ENCODE measurements at regions not wholly inside any gene's neighbourhood (a gene's known extent, or its start where the extent isn't known, plus 50 kb on each side); places are given as distances from the start of the nearest gene placed in this dataset.
A peak's percentile ranks its signal among the peaks of the same experiment; 100 is the strongest.

GRCh38 chr14:43535231-43535838, 971.7 kb downstream of the FSCB start (continued):
- TF ChIP-seq NPAS2 (CRISPR knock-in tag; IDR thresholded peaks at IDR 0.05; ENCODE audit: borderline replicate concordance) (no peak), ZBED4 (CRISPR knock-in tag; IDR thresholded peaks at IDR 0.05; ENCODE audit: borderline replicate concordance) (no peak), SALL1 (CRISPR knock-in tag; IDR thresholded peaks at IDR 0.05) (no peak)

- Histone ChIP-seq H2AFZ (ENCODE audit: low read length) (no peak overlapping the region), H3K79me2 (ENCODE audit: insufficient read depth, low read length) (no peaks in the 10 kb centered on the region), H3K36me3 (replicated peaks in 1 of 2; ENCODE audit: control insufficient read depth in 1 of 2, insufficient read depth in 2 of 2, low read length in 2 of 2) (no peaks in the 10 kb centered on the region), H3K9ac (ENCODE audit: insufficient read depth, low read depth, low read length) (no peak overlapping the region), H3K27ac (ENCODE audit: extremely low read length, insufficient read depth, low read length) (no peak overlapping the region), H4K20me1 (ENCODE audit: insufficient read depth, low read length) (no peaks in the 10 kb centered on the region), H3K4me3 (replicated peaks in 1 of 3; ENCODE audit: insufficient read depth in 1 of 3, low read depth in 2 of 3, low read length in 3 of 3) (no peak overlapping the region), H3K27me3 (ENCODE audit: control insufficient read depth in 1 of 2, insufficient read depth in 2 of 2, low read length in 2 of 2) (no peaks in the 10 kb centered on the region), H3K4me1 (ENCODE audit: insufficient read depth, low read length) (0 out of 2 replicates have a peak, but pooled peaks cover 6% of the 10 kb centered on the region), H3K9me3 (ENCODE audit: low read length) (no peaks in the 10 kb centered on the region), H3K4me2 (ENCODE audit: low read depth, low read length) (no peak overlapping the region)
- CTCF ChIA-PET (ENCODE audit: low intra/inter-chr PET ratio, low total read pairs) = no interaction called here
- intact Hi-C loops (cut with micrococcal nuclease; ENCODE audit: unreplicated experiment) = no loop called here
- peak; percentile 43; the same call in 2 of the 3 replicates for ATAC-seq
- no peak for TF ChIP-seq ZHX2 (IDR thresholded peaks at IDR 0.05; ENCODE audit: low read depth)
- no peak for TF ChIP-seq ZHX2 (CRISPR knock-in tag; IDR thresholded peaks at IDR 0.05; ENCODE audit: borderline replicate concordance)
- no peak for TF ChIP-seq TARDBP (CRISPR knock-in tag; IDR thresholded peaks at IDR 0.05)
- TF ChIP-seq TFDP1 (CRISPR knock-in tag; IDR thresholded peaks at IDR 0.05; ENCODE audit: borderline replicate concordance) = no peak
- no peak for TF ChIP-seq POLR2AphosphoS5 (IDR thresholded peaks at IDR 0.05; ENCODE audit: low read depth, low read length)
- in situ Hi-C loops (cut with HindIII; ENCODE audit: extremely low pct_ligation_motif_present, low pct_unique_long_range_greater_than_20kb) = no loop called here
- BruUV-seq (replicated peaks) = no TSS peak
- no peak for DNase-seq (ENCODE audit: low spot score)
- FAIRE-seq = no peak
- POLR2A ChIA-PET = no interaction called here
- 23% methylated on average over 5 of the region's 40 CpGs for WGBS (ENCODE audit: low lambda C conversion rate)
These were observed 974.2 kb downstream of the FSCB start for GRCh38 chr14:43532825-43533416.
